ENCODE measurements at regions not wholly inside any gene's neighbourhood (a gene's known extent, or its start where the extent isn't known, plus 50 kb on each side); places are given as distances from the start of the nearest gene placed in this dataset.
"Not testable (repeated sequence)": the region's sequence is repeated elsewhere in the genome, so short reads cannot be mapped to it uniquely, and the experiment has no call there.

DNA sequence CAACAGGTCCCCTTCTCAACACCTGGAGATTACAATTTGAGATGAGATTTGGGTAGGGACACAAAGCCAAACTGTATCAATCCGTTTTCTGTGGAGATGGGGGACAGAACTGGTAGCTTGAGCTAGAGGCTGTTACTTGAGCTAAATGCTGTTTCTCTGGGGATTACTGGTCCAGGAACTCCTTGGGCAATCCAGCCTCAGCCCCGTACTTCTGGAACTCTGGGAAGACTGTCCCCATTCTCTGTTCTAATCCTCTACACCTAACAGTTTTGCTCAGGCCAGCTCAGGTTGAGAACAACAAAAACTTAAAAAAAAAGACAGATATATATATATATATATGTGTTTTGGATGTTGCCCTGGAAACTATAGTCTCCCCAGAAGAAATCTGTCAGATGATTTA lies 255.0 kb downstream of the GOLGA6L6 start:
- TF ChIP-seq YY1 (IDR thresholded peaks at IDR 0.05; ENCODE audit: insufficient read depth, insufficient read length); ZNF274 (IDR thresholded peaks at IDR 0.05; ENCODE audit: low read depth, low read length): not testable (repeated sequence)
